ENCODE measurements at regions not wholly inside any gene's neighbourhood (a gene's known extent, or its start where the extent isn't known, plus 50 kb on each side); places are given as distances from the start of the nearest gene placed in this dataset.

GRCh38 chr1:194710671-194711070, 1524.3 kb upstream of the B3GALT2 start:
- Histone ChIP-seq H3K4me1 (peaks cover 0 to 5% (median 0%) of the 10 kb centered on the region in 12 donors), H3K4me3 (no peak overlapping the region), H3K9me3 (no peaks in the 10 kb centered on the region), H3K36me3 (no peaks in the 10 kb centered on the region), H3K27me3 (no peaks in the 10 kb centered on the region), H3K27ac (peak overlapping the region in 2 of 12 donors; percentile 35 to 53)
- intact Hi-C loops (cut with DNase I), result no loop called here
- 53 to 71% (median 58%) methylated on average over 2 of the region's 2 CpGs for WGBS, 4 donors
- DNase-seq (peak in 4 of 5 donors; percentile 15 to 59 (median 40)), ATAC-seq (peak; percentile 88 to 97 (median 96))
- TF ChIP-seq POLR2A (IDR thresholded peaks at IDR 0.05), result no peak
- TF ChIP-seq, protein P1, sequence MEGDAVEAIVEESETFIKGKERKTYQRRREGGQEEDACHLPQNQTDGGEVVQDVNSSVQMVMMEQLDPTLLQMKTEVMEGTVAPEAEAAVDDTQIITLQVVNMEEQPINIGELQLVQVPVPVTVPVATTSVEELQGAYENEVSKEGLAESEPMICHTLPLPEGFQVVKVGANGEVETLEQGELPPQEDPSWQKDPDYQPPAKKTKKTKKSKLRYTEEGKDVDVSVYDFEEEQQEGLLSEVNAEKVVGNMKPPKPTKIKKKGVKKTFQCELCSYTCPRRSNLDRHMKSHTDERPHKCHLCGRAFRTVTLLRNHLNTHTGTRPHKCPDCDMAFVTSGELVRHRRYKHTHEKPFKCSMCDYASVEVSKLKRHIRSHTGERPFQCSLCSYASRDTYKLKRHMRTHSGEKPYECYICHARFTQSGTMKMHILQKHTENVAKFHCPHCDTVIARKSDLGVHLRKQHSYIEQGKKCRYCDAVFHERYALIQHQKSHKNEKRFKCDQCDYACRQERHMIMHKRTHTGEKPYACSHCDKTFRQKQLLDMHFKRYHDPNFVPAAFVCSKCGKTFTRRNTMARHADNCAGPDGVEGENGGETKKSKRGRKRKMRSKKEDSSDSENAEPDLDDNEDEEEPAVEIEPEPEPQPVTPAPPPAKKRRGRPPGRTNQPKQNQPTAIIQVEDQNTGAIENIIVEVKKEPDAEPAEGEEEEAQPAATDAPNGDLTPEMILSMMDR (IDR thresholded peaks at IDR 0.05), result no peak

- DNase-seq (no peak), ATAC-seq (no peak)
- WGBS, 4 donors, result 56 to 68% (median 61%) methylated on average over 3 of the region's 3 CpGs
- intact Hi-C loops (cut with DNase I), result no loop called here
- peaks cover 0 to 5% (median 0%) of the 10 kb centered on the region in 12 donors for H3K4me1 ChIP-seq
- TF ChIP-seq, protein P1 (IDR thresholded peaks at IDR 0.05), result no peak
- TF ChIP-seq POLR2A (IDR thresholded peaks at IDR 0.05), result no peak
- no peak overlapping the region for H3K27ac ChIP-seq
- no peaks in the 10 kb centered on the region for H3K36me3 ChIP-seq
- H3K4me3 ChIP-seq, result no peak overlapping the region
- no peaks in the 10 kb centered on the region for H3K27me3 ChIP-seq
- H3K9me3 ChIP-seq, result no peaks in the 10 kb centered on the region
Measured at GRCh38 chr1:194709439-194709838, 1523.0 kb upstream of the B3GALT2 start.

GRCh38 chr1:194707074-194707473, 1520.7 kb upstream of the B3GALT2 start:
- TF ChIP-seq POLR2A (IDR thresholded peaks at IDR 0.05), result no peak
- Histone ChIP-seq H3K4me1 (peaks cover 0 to 5% (median 0%) of the 10 kb centered on the region in 12 donors), H3K4me3 (no peak overlapping the region), H3K27me3 (no peaks in the 10 kb centered on the region), H3K27ac (no peak overlapping the region), H3K36me3 (no peaks in the 10 kb centered on the region), H3K9me3 (no peaks in the 10 kb centered on the region)
- ATAC-seq, result no peak
- intact Hi-C loops (cut with DNase I), result no loop called here
- DNase-seq, result no peak
- 77 to 86% (median 80%) methylated on average over 6 of the region's 6 CpGs for WGBS, 4 donors

GRCh38 chr1:194705123-194705854, 1518.9 kb upstream of the B3GALT2 start:
- 55 to 60% (median 57%) methylated on average over 3 of the region's 3 CpGs for WGBS, 4 donors
- Histone ChIP-seq H3K4me3 (no peak overlapping the region), H3K27me3 (no peaks in the 10 kb centered on the region), H3K36me3 (no peaks in the 10 kb centered on the region), H3K27ac (no peak overlapping the region), H3K9me3 (no peaks in the 10 kb centered on the region), H3K4me1 (no peaks in the 10 kb centered on the region)
- ATAC-seq, result no peak
- intact Hi-C loops (cut with DNase I), result no loop called here
- DNase-seq, result no peak
- no peak for TF ChIP-seq POLR2A (IDR thresholded peaks at IDR 0.05)
- TF ChIP-seq, protein P1 (IDR thresholded peaks at IDR 0.05), result no peak

All from heart left ventricle (tissue), 16 donors.